GM19397 (cell line): ENCODE measurements at regions not wholly inside any gene's neighbourhood (a gene's known extent, or its start where the extent isn't known, plus 50 kb on each side); places are given as distances from the start of the nearest gene placed in this dataset.
A peak's percentile ranks its signal among the peaks of the same experiment; 100 is the strongest.
"Not testable (repeated sequence)": the region's sequence is repeated elsewhere in the genome, so short reads cannot be mapped to it uniquely, and the experiment has no call there.

ENCODE experiments used
- ATAC-seq: cut with Tn5 transposase; IDR thresholded peaks from one replicate; pipeline ENCODE4 v1.9.1; 2021; ENCODE audit warnings: mild to moderate bottlenecking, moderate library complexity; ENCODE audit not compliant: unreplicated experiment

DNA sequence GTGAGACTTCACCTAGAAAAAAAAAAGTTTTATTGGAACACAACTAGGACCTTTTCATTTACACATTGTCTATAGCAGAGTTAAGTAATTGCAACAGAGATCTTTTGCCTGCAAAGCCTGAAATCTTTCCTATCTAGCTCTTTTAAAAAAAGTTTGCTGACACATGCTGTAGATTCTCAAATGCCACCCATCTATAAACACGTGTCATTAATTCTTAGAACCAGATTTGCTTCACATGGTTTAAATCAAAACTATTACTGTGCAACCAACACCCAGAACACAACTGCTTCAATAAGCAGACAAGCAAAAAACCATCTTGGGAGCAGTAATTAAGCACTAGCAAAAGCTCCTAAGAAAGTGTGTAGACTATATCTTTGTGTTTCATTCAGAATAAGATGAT is 55.0 kb downstream of the OXSM start:
- ATAC-seq, result no peak

DNA sequence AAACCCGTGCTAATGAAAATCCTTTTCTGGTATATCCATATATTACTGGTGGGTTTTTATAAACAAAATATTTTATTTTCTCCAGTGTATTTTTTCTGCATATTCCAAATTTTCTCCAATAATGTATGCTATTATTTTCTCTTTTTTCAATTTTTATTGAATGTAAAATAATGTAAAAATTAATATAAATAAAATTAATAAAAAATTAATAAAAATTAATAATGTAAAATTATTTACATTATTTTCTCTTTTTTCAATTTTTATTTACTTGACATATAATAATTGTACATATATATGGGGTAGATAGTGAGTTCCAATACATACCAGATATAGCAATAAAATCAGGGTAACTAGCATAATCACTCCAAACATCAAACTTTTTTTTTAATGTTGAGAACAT is 56.4 kb downstream of the OXSM start:
- ATAC-seq, result no peak

DNA sequence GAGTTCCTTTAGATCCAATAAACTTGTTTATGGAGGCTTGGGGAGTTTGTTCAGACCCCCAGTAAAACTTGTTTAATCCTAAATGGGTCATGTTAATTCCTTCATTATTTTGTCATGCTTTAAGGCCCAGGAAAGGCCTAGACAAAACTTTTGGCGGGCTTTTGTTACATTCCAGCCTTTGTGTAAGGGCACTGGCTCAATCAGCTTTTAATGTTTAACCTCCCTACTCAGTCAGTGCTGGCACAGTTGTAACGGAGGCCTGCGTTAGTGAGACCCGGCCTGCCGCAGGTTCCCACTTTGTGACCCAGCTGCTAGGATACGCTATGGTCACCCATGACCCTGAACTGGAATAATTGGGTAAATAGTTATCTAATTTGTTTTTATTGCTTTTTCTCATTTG is 59.2 kb downstream of the OXSM start:
- no peak for ATAC-seq

DNA sequence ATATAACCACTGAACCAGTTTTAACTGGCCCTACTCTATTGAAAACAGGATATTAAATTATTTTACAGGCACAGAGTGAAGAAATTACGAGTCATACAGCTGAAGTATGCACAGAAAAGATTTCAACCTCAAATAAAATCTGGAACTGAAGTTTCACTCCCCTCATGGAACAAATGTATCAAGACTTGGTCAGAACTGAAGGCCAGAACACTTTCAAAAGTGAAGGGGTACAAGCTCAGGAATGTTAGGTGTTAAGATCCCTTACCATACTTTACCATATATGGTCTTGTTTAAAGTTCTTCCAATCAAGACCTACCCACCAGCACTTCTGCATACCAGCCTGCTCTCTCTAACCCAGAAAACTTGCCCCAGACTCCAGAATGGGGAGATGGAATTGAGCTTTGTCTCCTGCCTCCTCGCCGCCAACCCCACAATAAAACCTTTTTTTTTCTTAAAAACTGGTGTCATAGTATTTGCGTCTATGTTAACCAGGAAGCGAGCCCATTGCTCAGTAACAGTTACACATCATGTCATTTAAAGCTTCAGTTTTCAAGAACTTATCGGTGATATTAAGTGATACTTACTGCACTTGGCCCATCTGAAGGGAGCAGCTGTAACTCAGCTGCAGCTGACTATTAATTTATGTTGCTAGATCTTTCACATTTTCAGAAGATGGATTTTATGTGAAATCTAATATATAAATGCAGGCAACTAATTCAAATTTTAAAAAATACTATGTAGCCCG is 59.9 kb downstream of the OXSM start:
- no peak for ATAC-seq

DNA sequence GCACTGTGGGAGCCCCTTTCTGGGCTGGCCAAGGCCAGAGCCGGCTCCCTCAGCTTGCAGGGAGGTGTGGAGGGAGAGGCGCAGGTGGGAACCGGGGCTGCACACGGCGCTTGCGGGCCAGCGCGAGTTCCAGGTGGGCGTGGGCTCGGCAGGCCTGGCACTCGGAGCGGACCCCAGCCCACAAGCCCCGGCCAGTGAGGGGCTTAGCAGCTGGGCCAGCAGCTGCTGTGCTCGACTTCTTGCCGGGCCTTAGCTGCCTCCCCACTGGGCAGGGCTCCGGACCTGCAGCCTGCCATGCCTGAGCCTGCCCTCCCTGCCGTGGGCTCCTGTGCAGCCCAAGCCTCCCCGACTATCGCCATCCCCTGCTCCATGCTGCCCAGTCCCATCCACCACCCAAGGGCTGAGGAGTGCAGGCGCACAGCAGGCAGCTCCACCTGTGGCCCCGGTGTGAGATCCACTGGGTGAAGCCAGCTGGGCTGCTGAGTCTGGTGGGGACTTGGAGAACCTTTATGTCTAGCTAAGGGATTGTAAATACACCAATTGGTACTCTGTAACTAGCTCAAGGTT is 61.9 kb downstream of the OXSM start:
- not testable (repeated sequence) for ATAC-seq

DNA sequence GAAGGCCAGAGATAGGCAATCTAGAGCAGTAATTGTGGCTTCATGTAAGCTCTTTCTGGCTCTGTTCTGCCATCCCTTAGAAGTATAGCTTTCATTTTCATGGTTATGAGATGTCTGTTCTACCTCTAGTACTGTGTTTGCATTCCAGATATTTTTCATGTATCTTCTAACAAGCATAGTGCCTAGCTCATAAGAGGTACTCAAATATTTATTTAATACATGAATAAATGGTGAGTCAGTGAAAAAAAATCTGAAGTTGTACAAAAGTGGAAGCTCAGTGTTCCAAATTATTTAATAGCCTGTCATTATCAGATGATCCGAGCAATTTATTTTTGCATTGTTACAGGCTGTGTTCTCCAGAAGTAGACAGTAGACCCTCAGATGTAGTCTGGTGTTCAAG is 64.3 kb downstream of the OXSM start:
- no peak for ATAC-seq

DNA sequence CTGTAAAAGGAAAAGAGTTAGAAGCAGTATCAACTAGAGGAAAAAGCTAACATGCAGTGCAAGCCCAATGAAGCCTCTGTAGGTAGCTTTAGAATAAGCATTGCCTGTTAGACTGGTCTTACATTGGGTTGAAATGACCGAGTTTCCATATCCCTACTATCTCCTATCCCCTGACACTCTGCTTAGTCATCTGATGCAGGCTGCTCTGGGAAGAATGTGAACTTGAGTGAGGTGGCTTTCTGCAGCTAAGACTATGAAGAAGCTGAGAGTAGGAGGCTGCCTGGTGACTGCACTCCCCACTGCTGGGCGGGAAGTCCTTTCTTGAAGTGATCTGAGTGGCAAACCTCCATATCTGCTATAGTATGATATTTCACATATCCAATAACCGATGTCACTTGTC is 64.7 kb downstream of the OXSM start:
- no peak for ATAC-seq

DNA sequence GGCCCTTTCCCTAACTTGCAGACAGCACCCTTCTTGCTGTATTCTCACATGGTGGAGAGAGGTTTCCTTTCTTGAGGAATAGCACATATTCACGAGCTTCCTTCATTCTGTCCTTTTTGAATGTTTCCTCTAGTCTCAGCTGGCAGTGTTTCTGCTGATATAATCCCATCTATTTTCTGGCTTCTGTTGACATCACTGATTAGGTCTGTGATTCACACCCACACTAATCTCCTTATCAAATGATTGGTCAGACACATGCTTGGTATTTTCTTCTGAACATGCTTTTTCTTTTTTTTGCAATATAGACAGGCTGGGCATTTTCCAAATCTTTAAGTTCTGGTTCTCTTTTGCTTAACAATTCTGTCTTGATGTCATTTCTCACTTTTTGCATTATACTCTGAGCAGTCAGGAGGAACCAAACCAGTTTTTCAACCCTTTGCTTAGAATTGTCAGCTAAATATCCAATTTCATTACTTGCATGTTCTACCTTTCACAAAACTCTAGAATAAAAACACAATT is 65.4 kb downstream of the OXSM start:
- no peak for ATAC-seq

DNA sequence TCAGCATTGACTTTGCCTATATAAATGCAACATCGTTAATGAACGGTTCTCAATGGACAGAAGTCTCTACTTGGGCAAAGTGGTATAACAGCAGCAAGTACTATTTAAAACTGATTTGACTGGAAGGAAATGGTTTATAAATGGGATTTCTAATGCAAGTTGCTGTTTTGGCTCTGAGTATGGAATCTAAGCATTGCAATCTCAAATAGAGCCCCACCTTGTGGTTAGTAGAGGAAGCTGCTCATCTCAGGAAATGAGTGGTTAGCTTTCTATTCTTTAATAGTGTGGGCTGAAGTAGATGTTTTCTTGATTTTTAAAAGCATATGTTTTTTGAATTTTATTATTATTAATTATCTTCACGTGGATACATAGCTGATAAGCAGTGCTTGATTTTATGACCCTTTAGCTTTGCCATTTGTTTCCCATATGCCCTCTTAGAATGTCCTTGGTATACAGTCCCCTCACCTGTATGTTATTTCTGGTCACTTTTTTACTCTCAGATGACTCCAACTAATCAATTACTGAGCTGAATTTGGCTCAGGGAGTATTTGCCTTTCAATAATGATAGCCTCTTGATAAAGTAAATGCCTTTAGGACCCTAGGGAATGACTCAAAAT is 67.1 kb downstream of the OXSM start:
- peak; percentile 63 for ATAC-seq

DNA sequence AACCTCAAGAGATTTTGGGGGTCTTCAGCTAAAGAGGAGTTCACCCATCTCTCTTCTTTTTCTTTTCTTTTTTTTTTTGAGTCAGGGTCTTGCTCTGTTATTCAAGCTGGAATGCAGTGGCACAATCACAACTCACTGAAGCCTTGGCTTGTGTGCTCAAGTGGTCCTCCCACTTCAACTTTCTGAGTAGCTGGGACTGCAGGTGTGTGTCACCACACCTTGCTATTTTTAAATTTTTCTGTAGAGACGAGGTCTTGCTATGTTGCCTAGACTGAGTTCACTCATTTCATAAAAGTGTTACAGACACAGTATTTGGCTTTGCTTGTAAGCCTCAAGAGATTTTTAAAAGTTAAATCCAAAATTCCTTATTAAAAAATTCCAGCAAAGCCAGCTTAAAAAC is 71.7 kb downstream of the OXSM start:
- ATAC-seq, result no peak

DNA sequence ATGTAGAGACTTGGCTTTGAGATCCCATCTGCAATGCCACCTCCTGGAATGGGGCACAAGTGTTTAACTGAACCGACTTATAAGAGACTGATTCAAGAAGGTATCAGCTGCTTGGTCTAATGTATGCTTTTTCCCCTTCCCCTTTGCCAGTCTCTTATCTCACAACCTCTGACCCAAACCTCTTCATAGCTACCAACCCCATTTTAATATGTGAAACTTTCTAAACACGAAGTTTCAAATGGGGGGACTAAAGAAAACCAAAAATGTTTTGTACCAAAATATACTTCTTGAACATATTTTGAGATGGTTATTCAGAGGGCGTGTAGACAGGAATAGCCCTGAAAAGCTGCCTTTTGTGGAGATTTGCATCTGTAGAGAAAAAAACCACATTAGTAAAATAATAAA is 73.1 kb downstream of the OXSM start:
- no peak for ATAC-seq

DNA sequence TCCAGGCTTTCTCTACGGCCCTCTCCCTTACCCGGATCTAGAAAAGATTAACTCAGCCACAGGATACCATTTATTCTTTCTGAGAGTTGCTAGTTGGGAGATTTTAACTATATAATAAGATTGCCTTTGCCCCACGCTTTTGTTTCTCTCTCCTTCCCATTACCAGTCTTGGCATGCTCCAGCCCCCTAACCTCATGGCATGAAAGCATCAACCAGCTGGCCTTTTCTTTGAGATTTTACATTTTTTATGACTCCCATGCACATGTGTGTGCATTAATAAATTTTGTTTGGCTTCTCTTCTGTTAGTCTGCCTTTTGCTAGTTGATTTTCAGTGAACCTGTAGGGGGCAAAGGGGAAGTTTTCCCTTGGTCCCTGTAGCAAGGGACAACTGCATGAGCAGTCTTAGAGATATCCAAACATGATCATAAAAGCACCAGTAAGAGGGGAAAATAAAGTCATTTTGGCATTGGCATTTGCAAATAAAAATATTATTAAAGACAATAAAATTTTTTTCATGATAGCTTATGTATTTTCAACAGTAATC is 73.6 kb downstream of the OXSM start:
- no peak for ATAC-seq

DNA sequence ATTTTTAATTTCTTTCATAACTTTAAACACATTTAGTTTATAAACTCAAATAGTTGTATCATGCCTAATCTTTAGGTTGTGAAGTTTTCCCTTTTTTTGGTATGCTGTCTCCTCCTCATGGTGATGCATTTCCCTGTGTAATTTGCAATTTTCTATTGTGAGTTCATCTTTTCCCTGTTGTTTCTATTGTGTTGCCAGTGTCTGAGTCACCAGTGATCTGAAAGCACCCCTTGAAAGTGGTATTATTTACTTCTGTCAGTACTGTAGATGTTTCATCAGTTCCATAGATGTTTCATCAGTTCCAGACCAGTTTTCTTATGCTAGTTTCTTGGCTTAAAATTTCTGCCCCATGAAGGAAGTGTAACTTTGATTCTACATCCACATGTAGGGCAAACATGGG is 80.6 kb downstream of the OXSM start:
- ATAC-seq, result no peak

DNA sequence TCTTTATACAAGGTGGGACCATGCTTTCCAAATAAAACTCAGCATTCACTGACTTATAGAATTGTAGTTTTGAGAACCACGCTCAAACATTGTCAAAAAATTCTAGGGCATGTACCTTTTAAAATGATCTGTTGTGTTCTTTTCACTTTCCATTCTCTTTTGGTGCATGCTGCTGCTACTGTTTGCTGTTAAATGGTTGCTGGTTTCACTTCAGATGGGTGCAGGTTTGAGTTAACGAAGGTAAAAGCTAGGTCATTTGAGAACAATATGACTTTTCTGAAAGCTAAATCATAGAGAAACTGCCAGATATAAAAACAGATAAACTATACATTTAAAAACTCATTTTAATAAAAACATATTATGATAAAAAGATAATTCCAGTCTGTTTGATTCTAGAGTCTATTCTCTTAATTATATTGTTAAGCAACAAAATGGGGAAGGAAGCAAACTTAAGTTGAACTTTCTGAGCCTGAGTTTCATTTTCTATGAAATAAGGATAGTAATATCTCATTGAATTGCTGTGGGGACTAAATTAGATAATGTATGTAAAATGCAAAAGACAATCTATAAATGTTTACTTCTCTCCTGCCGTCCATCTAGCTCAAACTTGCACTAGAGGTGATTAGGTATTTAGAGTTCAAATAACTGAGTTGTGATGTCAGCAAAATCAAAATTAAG is 82.4 kb downstream of the OXSM start:
- ATAC-seq, result peak; percentile 64

DNA sequence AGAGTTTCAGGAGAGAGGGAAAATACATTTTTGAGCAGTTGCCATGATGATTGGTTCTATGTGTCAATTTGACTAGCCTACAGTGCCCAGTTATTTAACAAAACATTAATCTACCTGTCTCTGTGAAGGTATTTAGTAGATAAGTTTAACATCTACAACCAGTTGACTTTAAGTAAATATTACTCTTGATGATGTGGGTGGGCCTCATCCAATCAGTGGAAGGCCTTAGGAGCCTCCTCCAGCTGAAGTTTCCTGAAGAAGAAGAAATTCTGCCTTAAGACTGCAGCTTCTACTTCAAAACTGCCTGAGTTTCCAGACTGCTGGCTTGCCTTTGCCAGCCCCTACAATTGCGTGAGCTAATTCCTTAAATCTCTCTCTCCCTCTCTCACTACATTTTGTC is 93.6 kb downstream of the OXSM start:
- ATAC-seq, result no peak

DNA sequence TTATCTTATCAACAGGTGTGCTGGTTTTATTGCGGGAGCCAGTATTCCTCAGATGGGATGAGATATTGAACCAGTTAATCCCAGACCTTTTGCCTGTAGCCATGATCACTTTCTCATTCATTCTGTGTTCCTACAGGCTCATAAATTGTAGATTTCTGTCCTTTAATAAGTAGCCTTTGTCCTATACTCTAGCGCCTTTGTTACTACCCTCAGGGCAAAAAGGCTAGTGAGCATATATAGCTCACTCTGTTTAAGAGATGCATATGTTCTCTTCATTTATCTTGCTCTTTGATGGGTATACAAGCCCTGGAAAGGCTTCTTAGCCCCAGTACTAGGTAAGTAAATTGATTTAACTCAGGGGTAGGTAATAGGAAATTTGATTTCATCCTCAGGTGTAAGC is 95.1 kb downstream of the OXSM start:
- ATAC-seq, result no peak

DNA sequence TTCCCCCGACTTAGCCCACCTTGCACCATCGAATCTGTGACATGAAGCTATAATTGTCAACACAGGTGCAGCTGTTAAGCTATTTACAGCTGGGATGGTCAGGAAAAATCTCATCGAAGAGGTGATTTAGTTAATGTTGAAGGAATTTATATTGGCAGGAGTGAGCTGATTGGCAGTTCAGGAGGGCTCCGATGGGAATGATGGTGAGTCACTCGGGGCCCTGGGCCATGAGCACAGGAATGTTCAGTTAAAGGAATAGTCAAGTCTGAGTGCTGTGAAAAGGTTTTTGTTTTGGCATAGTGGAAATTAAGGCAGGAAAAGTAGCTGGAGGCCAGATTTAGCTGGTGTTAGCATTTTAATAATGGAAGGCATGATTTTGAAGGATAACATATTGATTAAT is 95.7 kb downstream of the OXSM start:
- no peak for ATAC-seq

DNA sequence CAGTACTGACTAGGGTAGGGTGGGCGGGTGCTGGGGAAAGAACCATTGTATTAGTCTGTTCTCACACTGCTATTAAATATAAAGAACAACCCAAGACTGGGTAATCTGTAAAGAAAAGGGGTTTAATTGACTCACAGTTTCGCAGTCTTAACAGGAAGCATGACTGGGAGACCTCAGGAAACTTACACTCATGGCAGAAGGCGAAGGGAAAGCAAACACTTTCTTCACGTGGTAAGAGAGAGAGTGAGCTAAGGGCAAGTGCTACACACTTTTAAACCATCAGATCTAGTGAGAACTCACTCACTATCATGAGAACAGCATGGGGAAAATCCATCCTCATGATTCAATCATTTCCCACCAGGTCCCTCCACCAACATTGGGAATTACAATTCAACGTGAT is 98.0 kb downstream of the OXSM start:
- no peak for ATAC-seq

DNA sequence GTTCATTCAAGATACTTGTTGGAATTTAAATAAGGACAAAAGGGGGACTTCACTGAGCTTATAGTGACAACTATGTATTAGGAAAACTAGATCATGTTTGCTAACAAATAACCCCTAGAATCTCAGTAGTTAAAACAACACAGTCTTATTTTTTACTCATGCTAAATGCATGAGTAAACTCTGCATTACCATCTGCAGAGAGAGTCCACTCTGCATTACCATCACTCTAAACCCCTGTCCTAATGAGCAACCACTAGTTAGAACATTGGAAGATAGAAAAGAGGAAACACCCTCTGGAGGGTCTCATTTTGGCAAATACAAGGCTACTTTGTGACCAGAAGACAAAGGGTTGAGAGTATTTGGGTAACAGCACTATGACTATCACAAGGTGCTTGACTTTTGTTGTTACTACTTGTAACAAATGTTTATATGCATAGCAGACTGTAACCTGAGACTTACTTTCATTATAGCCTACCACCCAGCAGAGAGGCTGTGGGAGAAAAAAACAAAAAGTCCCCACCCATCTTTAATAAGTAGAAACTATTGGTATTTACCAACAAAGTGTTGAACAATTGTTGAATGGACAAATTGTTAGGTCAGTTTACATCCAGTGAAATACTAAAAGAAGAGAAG is 99.1 kb downstream of the OXSM start:
- ATAC-seq, result no peak

DNA sequence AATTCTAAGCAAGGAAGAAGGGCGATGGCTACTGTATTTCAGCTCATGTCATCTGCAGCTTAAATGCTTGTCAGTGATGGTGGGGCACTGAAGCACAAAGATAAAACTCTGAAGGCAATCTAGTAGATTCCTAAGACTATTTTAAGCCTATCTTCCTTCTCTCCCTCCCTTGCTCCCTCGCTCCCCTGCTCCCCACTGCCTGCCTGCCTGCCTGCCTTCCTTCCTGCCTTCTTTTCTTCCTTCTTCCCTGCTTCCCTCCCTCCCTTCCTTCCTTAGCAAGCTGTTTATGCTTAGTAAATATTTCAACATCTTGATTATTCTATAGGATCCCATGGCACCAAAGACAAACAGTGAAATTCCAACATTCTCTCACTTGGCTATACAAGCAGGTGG is 99.6 kb downstream of the OXSM start:
- no peak for ATAC-seq

DNA sequence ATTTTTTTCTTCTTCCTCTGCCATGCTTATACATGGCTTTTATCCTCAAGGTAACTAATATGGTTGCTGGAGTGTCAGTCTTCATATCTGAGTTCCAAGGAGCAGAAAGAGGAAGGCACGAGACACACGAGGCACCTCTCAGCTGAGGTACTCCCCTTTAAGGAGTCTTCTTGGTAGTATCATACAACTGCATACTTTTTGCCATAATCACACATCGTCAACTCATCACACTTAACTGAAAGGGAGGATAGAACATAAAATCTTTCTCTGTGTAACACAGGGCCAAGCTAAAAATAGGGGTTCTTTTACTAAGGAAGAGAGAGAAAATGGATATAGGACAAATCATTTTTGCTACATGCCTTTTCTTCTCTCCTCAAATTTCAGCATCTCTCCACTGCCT is 104.2 kb downstream of the OXSM start:
- ATAC-seq, result no peak
